ENCODE measurements at regions not wholly inside any gene's neighbourhood (a gene's known extent, or its start where the extent isn't known, plus 50 kb on each side); places are given as distances from the start of the nearest gene placed in this dataset.

GRCh38 chr3:61311044-61311443 is 59.8 kb upstream of the FHIT start:
- no peaks in the 10 kb centered on the region for H3K9me3 Mint-ChIP-seq
- H3K27ac Mint-ChIP-seq: no peak overlapping the region
- no peak for DNase-seq (ENCODE audit: low spot score)
- H3K4me3 Mint-ChIP-seq: no peak overlapping the region
- no peaks in the 10 kb centered on the region for H3K4me1 Mint-ChIP-seq (ENCODE audit: low read depth)
- intact Hi-C loops (cut with micrococcal nuclease): no loop called here
- no peaks in the 10 kb centered on the region for H3K36me3 Mint-ChIP-seq (ENCODE audit: low read depth)
- H3K27me3 Mint-ChIP-seq (ENCODE audit: insufficient read depth): no peaks in the 10 kb centered on the region

- H3K4me3 Mint-ChIP-seq: no peak overlapping the region
- H3K9me3 Mint-ChIP-seq: no peaks in the 10 kb centered on the region
- H3K27me3 Mint-ChIP-seq (ENCODE audit: insufficient read depth): no peaks in the 10 kb centered on the region
- H3K4me1 Mint-ChIP-seq (ENCODE audit: low read depth): no peaks in the 10 kb centered on the region
- intact Hi-C loops (cut with micrococcal nuclease): no loop called here
- no peak overlapping the region for H3K27ac Mint-ChIP-seq
- no peak for DNase-seq (ENCODE audit: low spot score)
- no peaks in the 10 kb centered on the region for H3K36me3 Mint-ChIP-seq (ENCODE audit: low read depth)
These were observed 64.6 kb upstream of the FHIT start for GRCh38 chr3:61315871-61316270.

GRCh38 chr3:61323094-61323493 is 71.8 kb upstream of the FHIT start:
- intact Hi-C loops (cut with micrococcal nuclease): no loop called here
- Mint-ChIP-seq H3K4me3 (no peak overlapping the region), H3K9me3 (no peaks in the 10 kb centered on the region), H3K27me3 (ENCODE audit: insufficient read depth) (no peaks in the 10 kb centered on the region), H3K36me3 (ENCODE audit: low read depth) (no peaks in the 10 kb centered on the region), H3K27ac (no peak overlapping the region), H3K4me1 (ENCODE audit: low read depth) (no peaks in the 10 kb centered on the region)
- DNase-seq (ENCODE audit: low spot score): no peak

GRCh38 chr3:61331929-61332552 is 80.8 kb upstream of the FHIT start:
- no peak overlapping the region for H3K27ac Mint-ChIP-seq
- H3K9me3 Mint-ChIP-seq: no peaks in the 10 kb centered on the region
- H3K36me3 Mint-ChIP-seq (ENCODE audit: low read depth): no peaks in the 10 kb centered on the region
- intact Hi-C loops (cut with micrococcal nuclease): no loop called here
- H3K4me3 Mint-ChIP-seq: no peak overlapping the region
- H3K4me1 Mint-ChIP-seq (ENCODE audit: low read depth): no peaks in the 10 kb centered on the region
- no peak for DNase-seq (ENCODE audit: low spot score)
- peaks cover 6% of the 10 kb centered on the region for H3K27me3 Mint-ChIP-seq (ENCODE audit: insufficient read depth)

- H3K4me3 Mint-ChIP-seq: no peak overlapping the region
- H3K36me3 Mint-ChIP-seq (ENCODE audit: low read depth): no peaks in the 10 kb centered on the region
- no peak overlapping the region for H3K27ac Mint-ChIP-seq
- no peaks in the 10 kb centered on the region for H3K9me3 Mint-ChIP-seq
- intact Hi-C loops (cut with micrococcal nuclease): no loop called here
- no peak for DNase-seq (ENCODE audit: low spot score)
- peaks cover 7% of the 10 kb centered on the region for H3K27me3 Mint-ChIP-seq (ENCODE audit: insufficient read depth)
- H3K4me1 Mint-ChIP-seq (ENCODE audit: low read depth): no peaks in the 10 kb centered on the region
These were observed 82.1 kb upstream of the FHIT start for GRCh38 chr3:61333192-61333961.

GRCh38 chr3:61334783-61335182 is 83.5 kb upstream of the FHIT start:
- no peak for DNase-seq (ENCODE audit: low spot score)
- Mint-ChIP-seq H3K27ac (no peak overlapping the region), H3K4me3 (no peak overlapping the region), H3K27me3 (ENCODE audit: insufficient read depth) (peaks cover 7% of the 10 kb centered on the region), H3K9me3 (no peaks in the 10 kb centered on the region), H3K36me3 (ENCODE audit: low read depth) (no peaks in the 10 kb centered on the region), H3K4me1 (ENCODE audit: low read depth) (no peaks in the 10 kb centered on the region)
- intact Hi-C loops (cut with micrococcal nuclease): no loop called here

- H3K9me3 Mint-ChIP-seq: no peaks in the 10 kb centered on the region
- intact Hi-C loops (cut with micrococcal nuclease): no loop called here
- no peak overlapping the region for H3K4me3 Mint-ChIP-seq
- peaks cover 1% of the 10 kb centered on the region for H3K27me3 Mint-ChIP-seq (ENCODE audit: insufficient read depth)
- H3K36me3 Mint-ChIP-seq (ENCODE audit: low read depth): no peaks in the 10 kb centered on the region
- no peak overlapping the region for H3K27ac Mint-ChIP-seq
- no peaks in the 10 kb centered on the region for H3K4me1 Mint-ChIP-seq (ENCODE audit: low read depth)
- no peak for DNase-seq (ENCODE audit: low spot score)
These were observed 89.7 kb upstream of the FHIT start for GRCh38 chr3:61340931-61341461.

- Mint-ChIP-seq H3K9me3 (no peaks in the 10 kb centered on the region), H3K36me3 (ENCODE audit: low read depth) (no peaks in the 10 kb centered on the region), H3K4me1 (ENCODE audit: low read depth) (no peaks in the 10 kb centered on the region), H3K27me3 (ENCODE audit: insufficient read depth) (no peaks in the 10 kb centered on the region), H3K27ac (no peak overlapping the region), H3K4me3 (no peak overlapping the region)
- DNase-seq (ENCODE audit: low spot score): no peak
- intact Hi-C loops (cut with micrococcal nuclease): no loop called here
These were observed 92.3 kb upstream of the FHIT start for GRCh38 chr3:61343543-61343942.

- no peaks in the 10 kb centered on the region for H3K27me3 Mint-ChIP-seq (ENCODE audit: insufficient read depth)
- intact Hi-C loops (cut with micrococcal nuclease): no loop called here
- no peaks in the 10 kb centered on the region for H3K4me1 Mint-ChIP-seq (ENCODE audit: low read depth)
- H3K9me3 Mint-ChIP-seq: no peaks in the 10 kb centered on the region
- no peak overlapping the region for H3K4me3 Mint-ChIP-seq
- H3K27ac Mint-ChIP-seq: no peak overlapping the region
- no peaks in the 10 kb centered on the region for H3K36me3 Mint-ChIP-seq (ENCODE audit: low read depth)
- DNase-seq (ENCODE audit: low spot score): no peak
These were observed 93.8 kb upstream of the FHIT start for GRCh38 chr3:61345020-61345419.

GRCh38 chr3:61347981-61348380 is 96.7 kb upstream of the FHIT start:
- H3K9me3 Mint-ChIP-seq: no peaks in the 10 kb centered on the region
- no peak overlapping the region for H3K27ac Mint-ChIP-seq
- intact Hi-C loops (cut with micrococcal nuclease): no loop called here
- H3K4me3 Mint-ChIP-seq: no peak overlapping the region
- no peaks in the 10 kb centered on the region for H3K36me3 Mint-ChIP-seq (ENCODE audit: low read depth)
- no peak for DNase-seq (ENCODE audit: low spot score)
- H3K4me1 Mint-ChIP-seq (ENCODE audit: low read depth): no peaks in the 10 kb centered on the region
- H3K27me3 Mint-ChIP-seq (ENCODE audit: insufficient read depth): peaks cover 2% of the 10 kb centered on the region

- H3K36me3 Mint-ChIP-seq (ENCODE audit: low read depth): no peaks in the 10 kb centered on the region
- H3K4me3 Mint-ChIP-seq: no peak overlapping the region
- no peaks in the 10 kb centered on the region for H3K4me1 Mint-ChIP-seq (ENCODE audit: low read depth)
- intact Hi-C loops (cut with micrococcal nuclease): no loop called here
- H3K27ac Mint-ChIP-seq: no peak overlapping the region
- H3K27me3 Mint-ChIP-seq (ENCODE audit: insufficient read depth): peaks cover 3% of the 10 kb centered on the region
- no peaks in the 10 kb centered on the region for H3K9me3 Mint-ChIP-seq
- no peak for DNase-seq (ENCODE audit: low spot score)
These were observed 98.5 kb upstream of the FHIT start for GRCh38 chr3:61349717-61350116.

- Mint-ChIP-seq H3K27me3 (ENCODE audit: insufficient read depth) (peaks cover 4% of the 10 kb centered on the region), H3K4me1 (ENCODE audit: low read depth) (no peaks in the 10 kb centered on the region), H3K9me3 (no peaks in the 10 kb centered on the region), H3K4me3 (no peak overlapping the region), H3K27ac (no peak overlapping the region), H3K36me3 (ENCODE audit: low read depth) (no peaks in the 10 kb centered on the region)
- DNase-seq (ENCODE audit: low spot score): no peak
- intact Hi-C loops (cut with micrococcal nuclease): no loop called here
These were observed 99.6 kb upstream of the FHIT start for GRCh38 chr3:61350782-61351309.

GRCh38 chr3:61352306-61352705 is 101.1 kb upstream of the FHIT start:
- H3K9me3 Mint-ChIP-seq: no peaks in the 10 kb centered on the region
- H3K4me3 Mint-ChIP-seq: no peak overlapping the region
- H3K27me3 Mint-ChIP-seq (ENCODE audit: insufficient read depth): peaks cover 4% of the 10 kb centered on the region
- DNase-seq (ENCODE audit: low spot score): no peak
- H3K27ac Mint-ChIP-seq: no peak overlapping the region
- no peaks in the 10 kb centered on the region for H3K4me1 Mint-ChIP-seq (ENCODE audit: low read depth)
- no peaks in the 10 kb centered on the region for H3K36me3 Mint-ChIP-seq (ENCODE audit: low read depth)
- intact Hi-C loops (cut with micrococcal nuclease): no loop called here

Data from activated T-helper 1 cell treated with anti-CD3 and anti-CD28 coated beads, Interleukin-12 subunit alpha, Interleukin-12 subunit beta, Interleukin-2, Interleukin-4 antibody, amounts not matched to agents 30 ng/mL and 10 ng/mL and 1 ng/mL, durations not matched to agents 14 hours and 24 hours and 36 hours (primary cell).